ENCODE measurements at regions not wholly inside any gene's neighbourhood (a gene's known extent, or its start where the extent isn't known, plus 50 kb on each side); places are given as distances from the start of the nearest gene placed in this dataset.

DNA sequence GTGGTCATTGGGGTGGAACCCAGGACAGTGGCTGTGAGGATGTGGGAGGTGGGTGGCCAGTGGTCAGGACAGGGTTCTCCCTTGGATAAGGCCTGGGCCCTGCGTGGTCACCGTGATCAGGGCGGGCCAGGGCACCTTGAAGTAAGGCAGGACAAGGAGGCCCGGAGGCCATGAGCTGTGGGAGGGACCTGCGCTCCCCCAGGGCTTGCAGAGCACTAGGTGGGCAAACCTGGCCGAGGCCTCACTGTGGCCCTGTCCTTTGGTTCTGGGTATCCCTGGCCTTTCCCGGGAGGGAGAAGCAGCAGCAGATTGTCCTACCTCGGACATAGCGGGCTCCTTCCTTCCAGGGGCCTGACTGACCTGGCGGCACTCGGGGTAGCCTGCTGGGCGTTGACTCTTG is 144.8 kb upstream of the RET start:
- no peaks in the 10 kb centered on the region for H3K36me3 ChIP-seq (ENCODE audit: control insufficient read depth in 5 of 5, insufficient read depth in 5 of 5, low read length in 5 of 5)
- no peak overlapping the region for H3K27ac ChIP-seq (ENCODE audit: low read depth, low read length)
- H3K9ac ChIP-seq (ENCODE audit: low read length in 5 of 5): no peak overlapping the region
- H3K27me3 ChIP-seq (ENCODE audit: control insufficient read depth in 5 of 5, insufficient read depth in 4 of 5, low read length in 5 of 5): peaks cover 12 to 44% (median 19%) of the 10 kb centered on the region in 5 donors
- H3K9me3 ChIP-seq (ENCODE audit: control insufficient read depth in 5 of 5, low read length in 5 of 5): no peaks in the 10 kb centered on the region
- no peak overlapping the region for H3K4me3 ChIP-seq (ENCODE audit: low read depth in 1 of 5, low read length in 5 of 5)
- peaks cover 0 to 23% (median 22%) of the 10 kb centered on the region in 5 donors for H3K4me1 ChIP-seq (ENCODE audit: control insufficient read depth in 5 of 5, insufficient read depth in 5 of 5, low read length in 5 of 5)

DNA sequence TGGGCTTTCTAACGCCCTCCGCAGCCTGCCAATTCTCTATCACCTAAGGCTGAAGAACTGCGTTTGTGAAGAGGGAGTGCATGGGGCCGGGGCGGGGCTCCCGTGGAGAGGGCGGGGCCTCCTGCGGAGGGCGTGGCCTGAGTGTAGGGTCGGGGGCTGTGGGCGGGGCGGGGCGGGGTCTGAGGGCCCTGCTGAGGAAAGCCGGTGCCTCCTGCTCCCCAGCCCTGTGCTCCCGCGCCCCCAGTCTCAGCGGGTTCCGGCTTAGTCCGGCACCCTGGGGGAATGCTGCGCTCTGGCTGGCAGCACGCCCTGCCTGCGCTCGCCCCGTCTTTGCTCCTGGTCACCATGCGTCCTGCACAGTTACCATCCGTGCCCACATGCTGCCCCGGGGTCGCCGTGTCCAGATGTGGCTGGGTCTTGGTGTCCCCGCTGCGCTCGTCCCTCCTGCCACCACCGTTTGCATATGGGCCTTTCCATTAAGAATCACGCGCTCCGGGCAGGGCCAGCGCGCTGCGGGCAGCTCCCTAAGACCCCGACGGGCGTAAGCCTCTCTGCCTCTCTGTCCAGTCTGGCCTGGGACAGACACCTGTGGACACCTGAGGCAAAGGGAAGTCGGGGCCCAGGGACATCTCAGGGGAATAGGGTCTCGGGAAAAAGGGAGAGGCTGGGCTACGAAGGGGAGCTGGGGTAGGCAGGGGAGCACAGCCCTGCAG is 144.0 kb upstream of the RET start:
- H3K27ac ChIP-seq (ENCODE audit: low read depth, low read length): no peak overlapping the region
- peaks cover 12 to 44% (median 19%) of the 10 kb centered on the region in 5 donors for H3K27me3 ChIP-seq (ENCODE audit: control insufficient read depth in 5 of 5, insufficient read depth in 4 of 5, low read length in 5 of 5)
- peaks cover 0 to 15% (median 14%) of the 10 kb centered on the region in 5 donors for H3K4me1 ChIP-seq (ENCODE audit: control insufficient read depth in 5 of 5, insufficient read depth in 5 of 5, low read length in 5 of 5)
- no peaks in the 10 kb centered on the region for H3K9me3 ChIP-seq (ENCODE audit: control insufficient read depth in 5 of 5, low read length in 5 of 5)
- H3K9ac ChIP-seq (ENCODE audit: low read length in 5 of 5): no peak overlapping the region
- H3K4me3 ChIP-seq (ENCODE audit: low read depth in 1 of 5, low read length in 5 of 5): peak overlapping the region in 4 of 5 donors; percentile 26 to 50 (median 49)
- H3K36me3 ChIP-seq (ENCODE audit: control insufficient read depth in 5 of 5, insufficient read depth in 5 of 5, low read length in 5 of 5): no peaks in the 10 kb centered on the region

DNA sequence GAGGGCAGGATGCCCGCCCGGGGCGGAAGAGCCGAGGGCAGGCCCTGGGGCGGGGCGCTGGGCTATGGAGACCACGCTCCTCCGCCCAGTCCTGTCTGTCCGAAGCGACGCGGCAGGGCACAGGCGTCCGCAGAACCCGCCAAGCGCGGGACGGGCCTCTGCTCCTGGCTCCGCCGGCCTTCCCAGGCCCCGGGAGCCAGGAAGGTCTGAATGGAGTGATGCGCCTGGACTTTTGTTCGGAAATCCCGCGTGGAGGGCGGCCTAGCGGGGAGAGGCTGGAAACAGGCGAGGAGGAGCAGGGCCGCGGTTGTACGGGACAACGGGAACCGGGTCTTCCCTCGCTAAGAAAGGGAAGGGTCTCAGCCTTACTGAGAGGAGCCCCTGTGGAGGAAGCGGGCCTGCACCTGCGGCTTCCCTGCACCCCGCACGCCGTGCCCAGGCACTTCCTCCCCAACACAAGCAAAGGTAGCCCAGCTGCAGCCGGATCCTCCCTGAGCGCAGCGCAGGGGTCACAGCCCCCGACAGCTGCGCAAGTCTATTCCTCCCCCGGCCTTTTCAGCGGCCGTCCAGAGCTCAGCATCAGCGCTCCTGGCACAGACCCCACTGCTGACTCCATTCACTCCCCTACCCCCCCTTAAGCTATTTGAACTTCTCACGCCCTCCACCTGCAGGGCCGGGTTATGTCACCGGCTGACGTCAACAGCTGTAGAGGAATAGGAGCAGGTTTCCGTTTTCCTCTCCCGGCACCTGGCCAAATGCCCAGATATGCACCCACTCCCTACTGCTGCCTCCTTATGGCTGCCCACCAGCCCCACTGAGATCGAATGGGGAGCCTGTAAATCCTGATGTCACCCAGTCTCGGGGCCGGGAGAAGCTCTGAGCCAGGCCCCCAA is 143.2 kb upstream of the RET start:
- peaks cover 12 to 44% (median 19%) of the 10 kb centered on the region in 5 donors for H3K27me3 ChIP-seq (ENCODE audit: control insufficient read depth in 5 of 5, insufficient read depth in 4 of 5, low read length in 5 of 5)
- no peaks in the 10 kb centered on the region for H3K36me3 ChIP-seq (ENCODE audit: control insufficient read depth in 5 of 5, insufficient read depth in 5 of 5, low read length in 5 of 5)
- peak overlapping the region in 3 of 5 donors; percentile 26 to 50 (median 50) for H3K4me3 ChIP-seq (ENCODE audit: low read depth in 1 of 5, low read length in 5 of 5)
- no peak overlapping the region for H3K9ac ChIP-seq (ENCODE audit: low read length in 5 of 5)
- H3K4me1 ChIP-seq (ENCODE audit: control insufficient read depth in 5 of 5, insufficient read depth in 5 of 5, low read length in 5 of 5): peaks cover 0 to 14% (median 12%) of the 10 kb centered on the region in 5 donors
- no peaks in the 10 kb centered on the region for H3K9me3 ChIP-seq (ENCODE audit: control insufficient read depth in 5 of 5, low read length in 5 of 5)
- H3K27ac ChIP-seq (ENCODE audit: low read depth, low read length): no peak overlapping the region

DNA sequence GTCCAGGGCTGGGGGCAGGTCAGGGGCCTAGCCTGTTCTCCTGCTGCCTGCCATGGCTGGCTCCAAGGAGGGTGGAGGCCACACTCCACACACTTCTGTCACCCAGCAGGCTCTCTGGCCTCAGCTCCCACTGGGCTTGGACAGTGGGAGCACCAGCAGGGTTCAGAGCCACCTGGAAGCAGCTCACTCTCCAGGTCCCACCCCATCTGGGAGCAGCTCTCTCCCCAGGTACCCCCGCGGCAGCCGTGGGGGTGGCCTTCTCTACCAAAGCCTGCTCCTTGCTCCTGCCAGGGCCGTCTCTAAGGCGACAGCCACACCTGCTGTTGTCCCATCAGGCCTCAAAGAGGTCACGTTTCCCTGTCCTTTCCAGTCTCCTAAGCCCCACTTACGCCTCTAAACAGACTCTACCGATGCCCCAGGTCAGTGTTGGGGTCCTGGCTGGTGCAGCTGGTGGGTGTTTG is 142.5 kb upstream of the RET start:
- H3K27me3 ChIP-seq (ENCODE audit: control insufficient read depth in 5 of 5, insufficient read depth in 4 of 5, low read length in 5 of 5): peaks cover 12 to 44% (median 19%) of the 10 kb centered on the region in 5 donors
- no peaks in the 10 kb centered on the region for H3K9me3 ChIP-seq (ENCODE audit: control insufficient read depth in 5 of 5, low read length in 5 of 5)
- H3K4me3 ChIP-seq (ENCODE audit: low read depth in 1 of 5, low read length in 5 of 5): no peak overlapping the region
- H3K27ac ChIP-seq (ENCODE audit: low read depth, low read length): no peak overlapping the region
- H3K36me3 ChIP-seq (ENCODE audit: control insufficient read depth in 5 of 5, insufficient read depth in 5 of 5, low read length in 5 of 5): no peaks in the 10 kb centered on the region
- H3K9ac ChIP-seq (ENCODE audit: low read length in 5 of 5): no peak overlapping the region
- peaks cover 0 to 14% (median 12%) of the 10 kb centered on the region in 5 donors for H3K4me1 ChIP-seq (ENCODE audit: control insufficient read depth in 5 of 5, insufficient read depth in 5 of 5, low read length in 5 of 5)

DNA sequence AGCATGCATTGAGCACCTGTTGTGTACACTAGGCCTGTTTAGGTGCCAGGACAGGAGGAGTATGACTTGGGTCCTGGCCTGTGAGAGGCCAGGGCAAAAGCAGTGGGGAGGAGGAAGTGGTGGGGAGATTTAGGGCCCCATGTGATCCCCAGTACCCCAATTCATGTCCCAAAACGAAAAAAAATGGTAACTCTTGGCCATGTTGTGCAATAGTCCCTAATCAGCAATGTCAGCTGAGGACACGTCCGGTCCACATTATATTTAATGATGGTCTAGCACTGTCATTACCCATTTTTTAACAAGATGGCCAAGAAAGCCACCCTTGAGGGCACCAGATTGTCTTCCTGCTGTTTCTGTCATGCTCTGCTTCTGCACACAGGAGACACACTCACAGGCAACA is 142.0 kb upstream of the RET start:
- peaks cover 12 to 43% (median 19%) of the 10 kb centered on the region in 5 donors for H3K27me3 ChIP-seq (ENCODE audit: control insufficient read depth in 5 of 5, insufficient read depth in 4 of 5, low read length in 5 of 5)
- no peaks in the 10 kb centered on the region for H3K36me3 ChIP-seq (ENCODE audit: control insufficient read depth in 5 of 5, insufficient read depth in 5 of 5, low read length in 5 of 5)

DNA sequence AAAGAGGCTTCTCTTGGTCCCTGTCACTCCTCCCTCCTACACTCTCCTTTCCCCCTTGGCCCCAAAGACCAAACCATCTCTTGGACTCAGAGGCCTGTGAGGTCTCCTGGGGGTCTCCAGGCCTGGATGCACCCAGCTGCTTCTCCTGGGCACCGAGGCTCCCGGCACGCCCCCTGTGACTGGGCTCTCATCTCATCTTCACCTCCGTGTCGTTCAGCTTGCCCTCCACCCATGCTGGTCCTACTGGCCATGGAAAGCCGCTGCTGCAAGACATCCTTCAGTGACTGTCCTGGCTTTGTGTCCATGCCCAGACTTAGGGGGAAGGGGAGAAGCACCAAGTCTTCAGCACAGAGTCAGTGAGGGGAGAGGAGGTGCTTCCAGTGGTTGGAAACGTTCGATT is 141.4 kb upstream of the RET start:
- Histone ChIP-seq H3K9me3 (ENCODE audit: control insufficient read depth in 5 of 5, low read length in 5 of 5) (no peaks in the 10 kb centered on the region), H3K27ac (ENCODE audit: low read depth, low read length) (no peak overlapping the region), H3K36me3 (ENCODE audit: control insufficient read depth in 5 of 5, insufficient read depth in 5 of 5, low read length in 5 of 5) (no peaks in the 10 kb centered on the region), H3K4me1 (ENCODE audit: control insufficient read depth in 5 of 5, insufficient read depth in 5 of 5, low read length in 5 of 5) (peaks cover 0 to 14% (median 12%) of the 10 kb centered on the region in 5 donors), H3K4me3 (ENCODE audit: low read depth in 1 of 5, low read length in 5 of 5) (no peak overlapping the region), H3K9ac (ENCODE audit: low read length in 5 of 5) (no peak overlapping the region), H3K27me3 (ENCODE audit: control insufficient read depth in 5 of 5, insufficient read depth in 4 of 5, low read length in 5 of 5) (peaks cover 12 to 37% (median 19%) of the 10 kb centered on the region in 5 donors)

More for the DNA sequence above, 142.0 kb upstream of the RET start:
- Histone ChIP-seq H3K4me3 (ENCODE audit: low read depth in 1 of 5, low read length in 5 of 5) (no peak overlapping the region), H3K9ac (ENCODE audit: low read length in 5 of 5) (no peak overlapping the region), H3K27ac (ENCODE audit: low read depth, low read length) (no peak overlapping the region), H3K4me1 (ENCODE audit: control insufficient read depth in 5 of 5, insufficient read depth in 5 of 5, low read length in 5 of 5) (peaks cover 0 to 14% (median 12%) of the 10 kb centered on the region in 5 donors), H3K9me3 (ENCODE audit: control insufficient read depth in 5 of 5, low read length in 5 of 5) (no peaks in the 10 kb centered on the region)

DNA sequence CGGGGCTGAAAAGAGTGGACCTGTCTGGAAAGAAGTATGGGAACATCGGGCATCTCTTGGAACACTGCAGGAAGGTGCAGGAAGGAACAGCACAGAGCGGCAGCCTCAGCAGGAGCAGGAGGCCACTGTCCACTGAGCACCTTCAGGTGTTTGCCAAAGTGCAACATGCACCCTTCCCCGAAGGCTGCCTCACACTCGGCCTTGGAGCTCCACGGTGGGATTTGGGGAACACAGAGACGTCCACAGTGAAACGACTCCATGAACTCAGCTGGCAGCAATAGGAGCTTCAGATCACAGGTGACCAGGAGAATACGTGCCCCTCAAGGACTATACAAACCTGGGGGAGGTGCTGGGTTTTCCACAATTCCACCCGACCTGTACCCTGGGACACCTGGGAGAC is 140.3 kb upstream of the RET start:
- Histone ChIP-seq H3K4me3 (ENCODE audit: low read depth in 1 of 5, low read length in 5 of 5) (no peak overlapping the region), H3K36me3 (ENCODE audit: control insufficient read depth in 5 of 5, insufficient read depth in 5 of 5, low read length in 5 of 5) (no peaks in the 10 kb centered on the region), H3K4me1 (ENCODE audit: control insufficient read depth in 5 of 5, insufficient read depth in 5 of 5, low read length in 5 of 5) (peaks cover 0 to 14% (median 12%) of the 10 kb centered on the region in 5 donors), H3K27me3 (ENCODE audit: control insufficient read depth in 5 of 5, insufficient read depth in 4 of 5, low read length in 5 of 5) (peaks cover 10 to 30% (median 19%) of the 10 kb centered on the region in 5 donors), H3K9ac (ENCODE audit: low read length in 5 of 5) (no peak overlapping the region), H3K9me3 (ENCODE audit: control insufficient read depth in 5 of 5, low read length in 5 of 5) (no peaks in the 10 kb centered on the region), H3K27ac (ENCODE audit: low read depth, low read length) (no peak overlapping the region)

DNA sequence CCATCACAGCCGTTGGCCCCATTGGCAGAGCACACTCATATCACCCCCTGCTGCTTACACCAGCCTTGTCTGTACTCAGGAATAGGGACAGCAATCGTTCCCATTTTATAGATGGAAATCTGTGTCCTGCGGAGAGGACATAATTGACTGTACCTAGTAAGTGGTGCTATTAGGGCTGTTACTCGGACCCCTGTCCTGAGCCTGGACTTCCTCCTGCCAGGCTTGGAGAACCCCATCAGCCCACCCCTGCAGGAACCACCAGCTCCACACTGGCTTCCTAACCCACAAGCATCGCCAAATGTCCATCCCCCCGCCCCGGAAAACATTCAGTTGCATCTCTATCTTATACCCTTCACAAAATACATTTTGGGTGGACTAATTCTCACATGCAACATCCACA is 139.8 kb upstream of the RET start:
- Histone ChIP-seq H3K9ac (ENCODE audit: low read length in 5 of 5) (no peak overlapping the region), H3K9me3 (ENCODE audit: control insufficient read depth in 5 of 5, low read length in 5 of 5) (no peaks in the 10 kb centered on the region), H3K4me3 (ENCODE audit: low read depth in 1 of 5, low read length in 5 of 5) (no peak overlapping the region), H3K36me3 (ENCODE audit: control insufficient read depth in 5 of 5, insufficient read depth in 5 of 5, low read length in 5 of 5) (no peaks in the 10 kb centered on the region), H3K27ac (ENCODE audit: low read depth, low read length) (no peak overlapping the region), H3K4me1 (ENCODE audit: control insufficient read depth in 5 of 5, insufficient read depth in 5 of 5, low read length in 5 of 5) (peaks cover 0 to 14% (median 12%) of the 10 kb centered on the region in 5 donors), H3K27me3 (ENCODE audit: control insufficient read depth in 5 of 5, insufficient read depth in 4 of 5, low read length in 5 of 5) (peaks cover 10 to 25% (median 16%) of the 10 kb centered on the region in 5 donors)

DNA sequence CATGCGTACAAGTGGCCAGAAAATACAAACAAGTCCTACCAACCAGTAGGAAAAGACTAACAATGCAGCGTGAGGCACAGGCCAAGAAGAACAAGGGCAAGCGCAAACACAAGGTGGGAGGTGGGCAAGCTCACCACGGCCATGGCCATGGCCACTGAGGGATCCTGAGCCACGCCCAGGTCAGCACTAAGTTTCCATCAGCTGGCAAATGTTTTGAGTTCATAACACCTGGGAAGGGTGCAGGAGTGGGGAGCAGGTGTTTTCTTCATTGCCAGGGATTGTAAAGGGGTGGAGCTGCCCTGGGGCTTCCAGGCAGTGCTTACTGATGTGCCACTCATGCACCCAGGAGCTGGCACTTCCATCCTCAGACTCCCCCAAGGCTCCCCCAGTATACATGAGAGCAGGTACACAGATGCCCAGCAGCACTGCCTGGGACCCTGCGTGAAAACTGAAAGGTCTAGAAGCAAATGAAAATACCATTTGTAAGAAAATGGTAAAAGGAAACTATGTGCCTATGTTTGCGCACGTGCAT is 139.2 kb upstream of the RET start:
- no peak overlapping the region for H3K9ac ChIP-seq (ENCODE audit: low read length in 5 of 5)
- no peak overlapping the region for H3K27ac ChIP-seq (ENCODE audit: low read depth, low read length)
- no peak overlapping the region for H3K4me3 ChIP-seq (ENCODE audit: low read depth in 1 of 5, low read length in 5 of 5)
- peaks cover 10 to 23% (median 13%) of the 10 kb centered on the region in 5 donors for H3K27me3 ChIP-seq (ENCODE audit: control insufficient read depth in 5 of 5, insufficient read depth in 4 of 5, low read length in 5 of 5)
- no peaks in the 10 kb centered on the region for H3K9me3 ChIP-seq (ENCODE audit: control insufficient read depth in 5 of 5, low read length in 5 of 5)
- H3K4me1 ChIP-seq (ENCODE audit: control insufficient read depth in 5 of 5, insufficient read depth in 5 of 5, low read length in 5 of 5): peaks cover 0 to 16% (median 13%) of the 10 kb centered on the region in 5 donors
- H3K36me3 ChIP-seq (ENCODE audit: control insufficient read depth in 5 of 5, insufficient read depth in 5 of 5, low read length in 5 of 5): no peaks in the 10 kb centered on the region
